ENCODE measurements at regions not wholly inside any gene's neighbourhood (a gene's known extent, or its start where the extent isn't known, plus 50 kb on each side); places are given as distances from the start of the nearest gene placed in this dataset.

GRCh38 chr5:106680330-106680729, 990.4 kb downstream of the EFNA5 start:
- TF ChIP-seq TCF12 (IDR thresholded peaks at IDR 0.05; ENCODE audit: low read depth) (no peak), ZBTB7A (IDR thresholded peaks at IDR 0.05; ENCODE audit: low read depth) (no peak), USF1 (IDR thresholded peaks at IDR 0.05) (no peak), NFIC (IDR thresholded peaks at IDR 0.05) (no peak), MAX (IDR thresholded peaks at IDR 0.05) (no peak), YY1 (IDR thresholded peaks at IDR 0.05; ENCODE audit: low read depth) (no peak), TEAD4 (IDR thresholded peaks at IDR 0.05) (no peak), TAF1 (IDR thresholded peaks at IDR 0.05; ENCODE audit: low read depth) (no peak), REST (IDR thresholded peaks at IDR 0.05; ENCODE audit: low read depth) (no peak), EP300 (IDR thresholded peaks at IDR 0.05; ENCODE audit: borderline replicate concordance) (no peak), CREB1 (IDR thresholded peaks at IDR 0.05; ENCODE audit: low read depth) (no peak), EGR1 (IDR thresholded peaks at IDR 0.05) (no peak), CEBPB (IDR thresholded peaks at IDR 0.05) (no peak), FOXM1 (IDR thresholded peaks at IDR 0.05; ENCODE audit: borderline replicate concordance, low read depth) (no peak)

- no peak for TF ChIP-seq TEAD4 (IDR thresholded peaks at IDR 0.05)
- TF ChIP-seq EP300 (IDR thresholded peaks at IDR 0.05; ENCODE audit: borderline replicate concordance): no peak
- no peak for TF ChIP-seq MAX (IDR thresholded peaks at IDR 0.05)
- TF ChIP-seq YY1 (IDR thresholded peaks at IDR 0.05; ENCODE audit: low read depth): no peak
- TF ChIP-seq TCF12 (IDR thresholded peaks at IDR 0.05; ENCODE audit: low read depth): no peak
- no peak for TF ChIP-seq NFIC (IDR thresholded peaks at IDR 0.05)
- TF ChIP-seq CEBPB (IDR thresholded peaks at IDR 0.05): no peak
- no peak for TF ChIP-seq FOXM1 (IDR thresholded peaks at IDR 0.05; ENCODE audit: borderline replicate concordance, low read depth)
- TF ChIP-seq RAD21 (IDR thresholded peaks at IDR 0.05; ENCODE audit: low read depth): no peak
Observed at GRCh38 chr5:106677057-106677456, 993.7 kb downstream of the EFNA5 start.

GRCh38 chr5:106675687-106676086, 995.0 kb downstream of the EFNA5 start:
- TF ChIP-seq YY1 (IDR thresholded peaks at IDR 0.05; ENCODE audit: low read depth) (no peak), MAX (IDR thresholded peaks at IDR 0.05) (no peak), USF1 (IDR thresholded peaks at IDR 0.05) (no peak), TAF1 (IDR thresholded peaks at IDR 0.05; ENCODE audit: low read depth) (no peak), CEBPB (IDR thresholded peaks at IDR 0.05) (no peak), REST (IDR thresholded peaks at IDR 0.05; ENCODE audit: low read depth) (no peak), FOXM1 (IDR thresholded peaks at IDR 0.05; ENCODE audit: borderline replicate concordance, low read depth) (no peak), TCF12 (IDR thresholded peaks at IDR 0.05; ENCODE audit: low read depth) (no peak), NFIC (IDR thresholded peaks at IDR 0.05) (no peak), CREB1 (IDR thresholded peaks at IDR 0.05; ENCODE audit: low read depth) (no peak), ZBTB7A (IDR thresholded peaks at IDR 0.05; ENCODE audit: low read depth) (no peak), EGR1 (IDR thresholded peaks at IDR 0.05) (no peak)

- no peak for TF ChIP-seq TCF12 (IDR thresholded peaks at IDR 0.05; ENCODE audit: low read depth)
- TF ChIP-seq TEAD4 (IDR thresholded peaks at IDR 0.05): no peak
- TF ChIP-seq MAX (IDR thresholded peaks at IDR 0.05): no peak
- TF ChIP-seq CREB1 (IDR thresholded peaks at IDR 0.05; ENCODE audit: low read depth): no peak
- no peak for TF ChIP-seq FOXM1 (IDR thresholded peaks at IDR 0.05; ENCODE audit: borderline replicate concordance, low read depth)
- TF ChIP-seq NFIC (IDR thresholded peaks at IDR 0.05): no peak
- no peak for TF ChIP-seq TAF1 (IDR thresholded peaks at IDR 0.05; ENCODE audit: low read depth)
- no peak for TF ChIP-seq EP300 (IDR thresholded peaks at IDR 0.05; ENCODE audit: borderline replicate concordance)
- TF ChIP-seq EGR1 (IDR thresholded peaks at IDR 0.05): no peak
- no peak for TF ChIP-seq YY1 (IDR thresholded peaks at IDR 0.05; ENCODE audit: low read depth)
- TF ChIP-seq RAD21 (IDR thresholded peaks at IDR 0.05; ENCODE audit: low read depth): no peak
- no peak for TF ChIP-seq USF1 (IDR thresholded peaks at IDR 0.05)
- no peak for TF ChIP-seq CEBPB (IDR thresholded peaks at IDR 0.05)
- no peak for TF ChIP-seq REST (IDR thresholded peaks at IDR 0.05; ENCODE audit: low read depth)
- no peak for TF ChIP-seq ZBTB7A (IDR thresholded peaks at IDR 0.05; ENCODE audit: low read depth)
Observed at GRCh38 chr5:106673941-106674340, 996.8 kb downstream of the EFNA5 start.
